CD4-positive, alpha-beta T cell (primary cell): ENCODE measurements at regions not wholly inside any gene's neighbourhood (a gene's known extent, or its start where the extent isn't known, plus 50 kb on each side); places are given as distances from the start of the nearest gene placed in this dataset.

ENCODE experiments used
- ATAC-seq: fragments of 200-7000 bp; cut with Tn5 transposase; one replicate; pipeline ENCODE4 v1.10.0; 2022; ENCODE audit warnings: mild to moderate bottlenecking; ENCODE audit not compliant: poor library complexity
- CTCF ChIA-PET: fragments of 350-600 bp; sonication (Branson Sonifier 250); formaldehyde crosslinking; loops from one replicate; lab custom pipeline; 2021; ENCODE audit warnings: antibody characterized with exemption, inconsistent platforms; lab: Charles Lee
- POLR2A ChIA-PET: fragments of 350-600 bp; sonication (Branson Sonifier 250); formaldehyde crosslinking; loops from one replicate; lab custom pipeline; 2021; ENCODE audit warnings: antibody characterized with exemption, inconsistent platforms; lab: Charles Lee
- DNase-seq, 14 experiments: peaks; one replicate each; pipeline ENCODE4 v3.0.0-alpha.2; 2013 to 2020; ENCODE audit warnings: mixed read lengths in 2 of 14
- H3K27ac ChIP-seq, 2 donors: one replicate each; pipeline versions ENCODE4 v1.5.1 to v1.7.0; 2013; ENCODE audit warnings: low read length in 2 of 2, low read depth in 1 of 2, mild to moderate bottlenecking in 1 of 2
- H3K27me3 ChIP-seq, 2 experiments: 1 replicate in 1 of 2; 2 replicates in 1 of 2; pipeline versions ENCODE4 v1.6.1 to v1.7.0; 2013; ENCODE audit warnings: low read length in 2 of 2, control low read depth in 1 of 2, mild to moderate bottlenecking in 1 of 2, moderate library complexity in 1 of 2; ENCODE audit not compliant: insufficient read depth in 2 of 2, control insufficient read depth in 1 of 2
- H3K36me3 ChIP-seq: one replicate; pipeline ENCODE4 v1.6.1; 2013; ENCODE audit warnings: low read length, control low read depth; ENCODE audit not compliant: insufficient read depth
- H3K4me1 ChIP-seq: one replicate; pipeline ENCODE4 v1.6.1; 2013; ENCODE audit warnings: low read length, control low read depth; ENCODE audit not compliant: insufficient read depth
- H3K4me3 ChIP-seq: one replicate; pipeline ENCODE4 v1.5.1; 2013; ENCODE audit warnings: mild to moderate bottlenecking, low read length, moderate library complexity
- H3K9me3 ChIP-seq, 2 experiments: 1 replicate in 1 of 2; 2 replicates in 1 of 2; pipeline versions ENCODE4 v1.6.1 to v1.7.0; 2013; ENCODE audit warnings: low read length in 2 of 2, mild to moderate bottlenecking in 2 of 2, control low read depth in 1 of 2, moderate library complexity in 1 of 2; ENCODE audit not compliant: control insufficient read depth in 1 of 2, insufficient read depth in 1 of 2
- H3K27ac Mint-ChIP-seq: one replicate; pipeline ENCODE4 v1.8.0; 2020; ENCODE audit warnings: mixed read lengths
- H3K27me3 Mint-ChIP-seq: one replicate; pipeline ENCODE4 v1.8.0; 2021; ENCODE audit warnings: mixed read lengths
- H3K36me3 Mint-ChIP-seq: one replicate; pipeline ENCODE4 v1.8.0; 2021; ENCODE audit warnings: low read depth, mixed read lengths
- H3K4me1 Mint-ChIP-seq: one replicate; pipeline ENCODE4 v1.8.0; 2021; ENCODE audit warnings: low read depth, mixed read lengths
- H3K4me3 Mint-ChIP-seq: one replicate; pipeline ENCODE4 v1.8.0; 2020; ENCODE audit warnings: mild to moderate bottlenecking, mixed read lengths
- H3K9me3 Mint-ChIP-seq: one replicate; pipeline ENCODE4 v1.8.0; 2020; ENCODE audit warnings: mixed read lengths
- CTCF ChIP-seq: fragments of 200-600 bp; IDR thresholded peaks from one replicate; pipeline ENCODE4 v1.8.0; 2022; ENCODE audit warnings: antibody characterized with exemption, mild to moderate bottlenecking
- intact Hi-C, 2 experiments: fragments of 100-400 bp; cut with DNase I in 1 of 2; cut with micrococcal nuclease in 1 of 2; formaldehyde crosslinking; loops; one replicate each; pipeline versions ENCODE4 v1.15.1 to v1.9.0; 2023 to 2025; cut with DNase I, micrococcal nuclease

GRCh38 chr5:164577742-164578141 is 1072.3 kb downstream of the MAT2B start:
- no peaks in the 10 kb centered on the region for H3K4me1 Mint-ChIP-seq
- POLR2A ChIA-PET, result no interaction called here
- CTCF ChIA-PET, result interaction anchor here (0.5 kb wide), 1 partner anchor 767 kb away, joined by 4 read pairs; no protein-coding TSS in a partner anchor

DNA sequence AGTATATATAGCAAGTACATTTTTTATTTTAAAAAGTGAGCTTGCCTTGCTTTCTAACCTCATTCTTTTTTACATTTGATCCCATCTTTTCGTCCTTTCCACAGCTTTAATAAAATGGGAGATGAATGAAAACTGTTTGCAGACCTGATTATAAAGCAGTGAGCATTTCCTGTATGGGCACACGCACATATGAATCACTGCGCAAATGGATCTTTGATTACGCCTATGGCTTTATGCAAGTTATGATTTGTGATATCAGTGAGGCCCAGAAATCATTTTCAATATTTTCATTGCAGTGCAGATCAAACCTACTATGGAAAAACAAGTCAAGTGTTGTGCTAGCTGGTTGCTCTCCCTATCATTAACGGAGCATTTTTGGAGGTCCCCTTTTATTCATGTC is 1073.0 kb downstream of the MAT2B start:
- ChIA-PET CTCF (no interaction called here), POLR2A (no interaction called here)
- Mint-ChIP-seq H3K4me3 (no peak overlapping the region), H3K36me3 (no peaks in the 10 kb centered on the region), H3K4me1 (no peaks in the 10 kb centered on the region), H3K27ac (no peak overlapping the region), H3K9me3 (peaks cover 2% of the 10 kb centered on the region), H3K27me3 (no peaks in the 10 kb centered on the region)
- no peaks in the 10 kb centered on the region for H3K36me3 ChIP-seq
- no peaks in the 10 kb centered on the region for H3K27me3 ChIP-seq
- ATAC-seq, result no peak
- H3K27ac ChIP-seq, result no peak overlapping the region
- no peaks in the 10 kb centered on the region for H3K4me1 ChIP-seq
- no peak for DNase-seq
- no peaks in the 10 kb centered on the region for H3K9me3 ChIP-seq
- H3K4me3 ChIP-seq, result no peak overlapping the region
- intact Hi-C loops, result no loop called here
- no peak for TF ChIP-seq CTCF

More at GRCh38 chr5:164577742-164578141, 1072.3 kb downstream of the MAT2B start:
- no peaks in the 10 kb centered on the region for H3K27me3 Mint-ChIP-seq
- H3K4me3 Mint-ChIP-seq, result no peak overlapping the region
- H3K36me3 ChIP-seq, result no peaks in the 10 kb centered on the region
- DNase-seq (no peak), ATAC-seq (no peak)
- H3K9me3 ChIP-seq, result no peaks in the 10 kb centered on the region
- intact Hi-C loops, result no loop called here
- H3K27me3 ChIP-seq, result no peaks in the 10 kb centered on the region
- TF ChIP-seq CTCF, result no peak
- peaks cover 2% of the 10 kb centered on the region for H3K9me3 Mint-ChIP-seq
- H3K27ac ChIP-seq, result no peak overlapping the region
- no peaks in the 10 kb centered on the region for H3K4me1 ChIP-seq
- H3K36me3 Mint-ChIP-seq, result no peaks in the 10 kb centered on the region
- H3K4me3 ChIP-seq, result no peak overlapping the region
- H3K27ac Mint-ChIP-seq, result no peak overlapping the region

- Mint-ChIP-seq H3K27me3 (no peaks in the 10 kb centered on the region), H3K27ac (no peak overlapping the region), H3K36me3 (no peaks in the 10 kb centered on the region), H3K4me3 (no peak overlapping the region), H3K4me1 (no peaks in the 10 kb centered on the region), H3K9me3 (peaks cover 2% of the 10 kb centered on the region)
- no peak overlapping the region for H3K27ac ChIP-seq
- H3K9me3 ChIP-seq, result no peaks in the 10 kb centered on the region
- DNase-seq, result no peak
- no peaks in the 10 kb centered on the region for H3K4me1 ChIP-seq
- TF ChIP-seq CTCF, result no peak
- H3K36me3 ChIP-seq, result no peaks in the 10 kb centered on the region
- ATAC-seq, result no peak
- H3K27me3 ChIP-seq, result no peaks in the 10 kb centered on the region
- intact Hi-C loops, result no loop called here
- H3K4me3 ChIP-seq, result no peak overlapping the region
- POLR2A ChIA-PET, result no interaction called here
- CTCF ChIA-PET, result no interaction called here
Observed at GRCh38 chr5:164578911-164579310, 1073.5 kb downstream of the MAT2B start.
